GM20000 (cell line): ENCODE measurements at regions not wholly inside any gene's neighbourhood (a gene's known extent, or its start where the extent isn't known, plus 50 kb on each side); places are given as distances from the start of the nearest gene placed in this dataset.

Source experiments
- DNase-seq: peaks from one replicate; pipeline ENCODE4 v3.0.0; 2012; ENCODE audit warnings: low spot score
- TF ChIP-seq, protein P1 (sequence below): IDR thresholded peaks from 2 replicates; pipeline ENCODE4 v1.5.1; 2012; ENCODE audit warnings: mild to moderate bottlenecking, control low read depth; ENCODE audit errors: extremely low read depth, missing control alignments

DNA sequence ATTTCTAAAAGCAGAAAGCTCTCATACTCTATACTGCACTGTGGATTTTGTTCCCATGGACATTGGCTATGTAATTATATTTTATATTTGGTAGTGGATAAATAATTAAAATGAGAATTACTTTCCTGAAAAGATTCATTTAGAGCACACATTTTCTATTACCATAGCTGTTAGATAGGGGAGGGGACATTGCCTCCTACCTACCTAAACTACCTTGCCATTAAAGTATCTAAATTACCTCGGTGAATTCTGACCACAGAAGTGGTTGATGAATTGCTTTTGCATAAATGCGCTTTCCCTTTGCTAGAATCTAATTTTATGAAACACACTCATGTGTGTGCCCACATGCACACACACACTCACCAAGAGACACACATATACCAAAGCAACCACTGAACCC is 329.1 kb downstream of the MTX2 start:
- DNase-seq: no peak
- TF ChIP-seq, protein P1, sequence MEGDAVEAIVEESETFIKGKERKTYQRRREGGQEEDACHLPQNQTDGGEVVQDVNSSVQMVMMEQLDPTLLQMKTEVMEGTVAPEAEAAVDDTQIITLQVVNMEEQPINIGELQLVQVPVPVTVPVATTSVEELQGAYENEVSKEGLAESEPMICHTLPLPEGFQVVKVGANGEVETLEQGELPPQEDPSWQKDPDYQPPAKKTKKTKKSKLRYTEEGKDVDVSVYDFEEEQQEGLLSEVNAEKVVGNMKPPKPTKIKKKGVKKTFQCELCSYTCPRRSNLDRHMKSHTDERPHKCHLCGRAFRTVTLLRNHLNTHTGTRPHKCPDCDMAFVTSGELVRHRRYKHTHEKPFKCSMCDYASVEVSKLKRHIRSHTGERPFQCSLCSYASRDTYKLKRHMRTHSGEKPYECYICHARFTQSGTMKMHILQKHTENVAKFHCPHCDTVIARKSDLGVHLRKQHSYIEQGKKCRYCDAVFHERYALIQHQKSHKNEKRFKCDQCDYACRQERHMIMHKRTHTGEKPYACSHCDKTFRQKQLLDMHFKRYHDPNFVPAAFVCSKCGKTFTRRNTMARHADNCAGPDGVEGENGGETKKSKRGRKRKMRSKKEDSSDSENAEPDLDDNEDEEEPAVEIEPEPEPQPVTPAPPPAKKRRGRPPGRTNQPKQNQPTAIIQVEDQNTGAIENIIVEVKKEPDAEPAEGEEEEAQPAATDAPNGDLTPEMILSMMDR: no peak

DNA sequence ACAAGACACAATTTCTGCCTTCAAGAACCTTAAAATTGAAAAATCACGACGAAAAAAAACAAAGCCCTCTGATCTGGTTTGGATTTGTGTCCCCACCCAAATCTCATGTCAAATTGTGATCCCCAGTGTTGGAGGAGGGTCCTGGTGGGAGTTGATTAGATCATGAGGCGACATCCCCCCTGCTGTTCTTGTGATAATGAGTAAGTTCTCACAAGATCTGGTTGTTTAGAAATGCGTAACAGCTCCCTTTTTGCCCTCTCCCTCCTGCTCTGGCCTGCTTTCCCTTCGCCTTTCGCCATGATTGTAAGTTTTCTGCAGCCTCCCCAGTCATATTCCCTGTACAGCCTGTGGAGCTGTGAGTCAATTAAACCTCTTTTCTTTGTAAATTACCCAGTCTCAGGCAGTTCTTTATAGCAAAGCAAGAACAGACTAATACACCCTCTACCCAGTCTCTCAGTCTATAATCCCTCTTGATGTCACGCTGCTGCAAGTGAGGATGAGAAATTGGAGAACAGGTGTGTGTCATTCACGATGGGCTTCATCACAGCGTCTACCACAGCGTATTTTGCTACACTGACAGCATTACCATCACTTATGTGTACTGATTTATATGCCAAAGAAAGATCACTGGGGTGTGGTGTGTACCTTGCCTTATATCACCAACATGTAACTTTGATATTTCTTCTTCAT is 330.7 kb downstream of the MTX2 start:
- TF ChIP-seq, protein P1: no peak

DNA sequence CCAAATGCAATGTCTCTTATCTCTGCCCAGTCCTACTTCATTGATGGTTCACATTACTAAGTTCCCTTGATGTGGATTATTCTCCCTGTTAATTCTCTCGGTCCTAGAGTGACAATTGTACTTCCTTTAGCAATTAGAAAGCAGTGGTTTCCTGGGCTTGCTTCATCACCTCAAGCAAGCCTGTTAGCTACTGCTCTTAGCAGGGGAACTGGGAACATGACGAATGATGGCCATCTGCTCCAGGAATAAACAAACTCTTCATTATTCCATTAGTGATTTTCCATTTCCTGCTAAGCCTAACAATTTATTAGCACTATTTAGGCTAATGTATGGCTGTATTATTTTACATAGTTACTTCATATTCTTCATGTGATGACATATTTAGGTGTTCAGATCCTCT is 331.8 kb downstream of the MTX2 start:
- TF ChIP-seq, protein P1: no peak
- no peak for DNase-seq

More for the DNA sequence above, 330.7 kb downstream of the MTX2 start:
- no peak for DNase-seq

DNA sequence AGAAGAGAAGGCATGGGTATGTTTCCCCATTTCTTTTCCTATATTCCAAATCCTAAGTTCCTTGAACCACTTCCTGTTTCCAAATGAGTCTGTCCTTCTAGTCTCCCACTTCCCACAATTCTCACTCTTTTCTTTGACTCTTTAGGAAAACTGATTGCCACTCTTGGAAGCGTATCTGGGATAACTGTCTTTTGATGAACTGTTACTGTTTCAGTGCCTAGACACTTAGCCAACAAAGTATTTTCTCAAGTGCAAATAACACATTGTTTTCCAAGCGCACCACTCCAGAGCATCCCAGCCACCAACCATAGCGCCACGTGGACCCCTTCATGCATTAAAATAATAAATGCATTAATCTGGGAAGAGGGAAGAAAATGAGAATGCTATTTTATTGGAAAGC is 342.8 kb downstream of the MTX2 start:
- no peak for DNase-seq
- TF ChIP-seq, protein P1: no peak

DNA sequence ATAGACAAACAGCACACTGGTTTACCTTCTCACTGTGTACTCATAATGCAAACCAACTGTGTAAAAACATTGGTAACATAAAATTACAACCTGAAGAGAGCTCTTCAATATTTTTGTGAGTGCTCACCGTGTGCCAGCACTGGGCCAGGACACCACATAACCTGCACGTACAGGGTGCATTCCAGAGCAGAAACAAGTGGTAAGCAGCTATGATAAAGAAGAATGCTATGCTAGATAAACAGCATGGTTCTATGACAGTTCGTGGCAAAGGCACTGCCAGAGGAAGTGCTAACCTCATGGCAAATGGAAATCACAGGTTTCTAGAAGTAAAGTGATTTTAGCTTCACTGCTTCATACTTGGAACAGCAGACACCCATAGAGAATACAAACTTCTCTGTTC is 343.5 kb downstream of the MTX2 start:
- DNase-seq: no peak

DNA sequence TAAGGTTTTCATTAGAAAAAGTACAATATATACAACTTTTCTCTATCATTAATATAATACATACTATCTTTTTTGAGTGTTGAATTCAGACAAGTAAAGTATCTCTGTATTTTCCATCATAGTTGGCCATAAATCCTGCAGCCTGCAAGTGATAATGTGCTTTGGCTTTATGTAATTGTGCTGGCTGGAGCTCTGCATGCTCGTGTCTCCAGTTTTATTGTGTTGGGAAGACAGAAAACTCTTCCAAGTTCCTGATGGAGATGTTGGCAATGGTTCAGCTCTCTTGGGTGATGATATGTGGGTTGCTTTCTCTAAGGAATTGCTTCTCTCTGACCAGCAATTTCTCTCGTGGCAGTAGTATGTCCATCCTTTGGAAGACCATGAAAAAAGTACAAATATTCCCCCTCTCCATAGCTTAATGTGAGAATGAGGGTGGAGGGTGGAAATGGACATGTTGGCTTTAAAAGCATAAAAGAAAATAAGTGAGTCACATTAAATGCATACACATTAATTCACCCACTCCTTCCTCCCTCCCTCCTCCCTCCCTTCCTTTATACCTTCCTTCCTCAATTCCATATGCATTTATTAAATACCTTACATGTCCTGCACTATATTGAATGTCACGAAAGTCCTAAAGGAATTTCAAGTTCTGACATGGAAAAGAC is 344.2 kb downstream of the MTX2 start:
- no peak for DNase-seq
- TF ChIP-seq, protein P1: no peak

More for the DNA sequence above, 343.5 kb downstream of the MTX2 start:
- TF ChIP-seq, protein P1: no peak

DNA sequence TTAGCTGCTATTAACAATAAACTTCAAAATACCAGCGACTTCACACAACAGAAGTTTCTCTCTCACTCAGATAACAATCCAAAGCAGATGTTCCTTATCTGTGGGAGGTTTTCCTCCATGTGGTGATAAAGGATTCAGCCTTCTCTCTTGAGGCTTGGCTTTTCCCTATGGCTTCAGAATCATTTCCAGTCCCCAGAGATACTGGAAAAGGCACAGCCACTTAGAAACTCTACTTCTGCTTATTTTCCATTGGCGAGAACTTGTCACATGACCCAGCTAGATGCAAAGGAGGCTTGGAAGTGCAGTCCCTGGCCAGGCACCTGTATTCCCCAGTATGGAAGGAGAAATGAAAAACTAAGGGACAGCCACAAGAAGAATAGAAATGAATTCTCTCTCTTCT is 344.8 kb downstream of the MTX2 start:
- DNase-seq: no peak
- TF ChIP-seq, protein P1: no peak
